ENCODE measurements at regions not wholly inside any gene's neighbourhood (a gene's known extent, or its start where the extent isn't known, plus 50 kb on each side); places are given as distances from the start of the nearest gene placed in this dataset.

DNA sequence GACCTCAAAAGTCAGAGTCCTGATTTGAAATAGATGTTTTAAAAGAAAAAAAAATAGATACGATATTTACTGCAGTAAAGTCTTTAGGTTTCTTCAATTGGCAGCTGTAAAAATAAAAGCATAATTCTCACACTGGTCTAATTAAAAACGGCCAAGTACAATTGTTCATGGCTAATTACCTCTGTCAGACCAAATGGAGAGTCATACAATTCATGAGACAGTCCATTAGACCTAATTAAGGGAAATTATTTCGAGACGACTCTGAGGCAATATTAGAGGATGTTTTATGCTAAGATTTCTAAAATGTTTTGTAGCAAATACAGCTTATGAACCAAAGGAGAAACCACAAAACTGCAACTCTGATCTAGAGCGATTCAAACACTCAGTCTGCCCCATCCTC lies 131.3 kb downstream of the PHLDA1 start:
- TF ChIP-seq, protein P1, sequence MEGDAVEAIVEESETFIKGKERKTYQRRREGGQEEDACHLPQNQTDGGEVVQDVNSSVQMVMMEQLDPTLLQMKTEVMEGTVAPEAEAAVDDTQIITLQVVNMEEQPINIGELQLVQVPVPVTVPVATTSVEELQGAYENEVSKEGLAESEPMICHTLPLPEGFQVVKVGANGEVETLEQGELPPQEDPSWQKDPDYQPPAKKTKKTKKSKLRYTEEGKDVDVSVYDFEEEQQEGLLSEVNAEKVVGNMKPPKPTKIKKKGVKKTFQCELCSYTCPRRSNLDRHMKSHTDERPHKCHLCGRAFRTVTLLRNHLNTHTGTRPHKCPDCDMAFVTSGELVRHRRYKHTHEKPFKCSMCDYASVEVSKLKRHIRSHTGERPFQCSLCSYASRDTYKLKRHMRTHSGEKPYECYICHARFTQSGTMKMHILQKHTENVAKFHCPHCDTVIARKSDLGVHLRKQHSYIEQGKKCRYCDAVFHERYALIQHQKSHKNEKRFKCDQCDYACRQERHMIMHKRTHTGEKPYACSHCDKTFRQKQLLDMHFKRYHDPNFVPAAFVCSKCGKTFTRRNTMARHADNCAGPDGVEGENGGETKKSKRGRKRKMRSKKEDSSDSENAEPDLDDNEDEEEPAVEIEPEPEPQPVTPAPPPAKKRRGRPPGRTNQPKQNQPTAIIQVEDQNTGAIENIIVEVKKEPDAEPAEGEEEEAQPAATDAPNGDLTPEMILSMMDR (IDR thresholded peaks at IDR 0.05) = no peak
- TF ChIP-seq CBFB (CRISPR knock-in tag; IDR thresholded peaks at IDR 0.05; ENCODE audit: low read depth) = no peak

All from WTC11 (cell line).